Mesendoderm (in vitro differentiated cells): ENCODE measurements at regions not wholly inside any gene's neighbourhood (a gene's known extent, or its start where the extent isn't known, plus 50 kb on each side); places are given as distances from the start of the nearest gene placed in this dataset.

Experiments used
- DNase-seq: peaks from one replicate; pipeline ENCODE4 v3.0.0; 2013
- H2AK5ac ChIP-seq: 2 replicates; pipeline ENCODE4 v1.6.1; 2013; ENCODE audit warnings: low read length, inconsistent platforms
- H2BK120ac ChIP-seq: 2 replicates; pipeline ENCODE4 v1.6.1; 2013; ENCODE audit warnings: low read depth, mild to moderate bottlenecking, low read length, moderate library complexity, mixed read lengths
- H2BK15ac ChIP-seq: replicated peaks from 2 replicates; pipeline ENCODE4 v1.6.1; 2013; ENCODE audit warnings: low read depth, mild to moderate bottlenecking, moderate library complexity
- H2BK5ac ChIP-seq: 2 replicates; pipeline ENCODE4 v1.6.1; 2013; ENCODE audit warnings: low read length, inconsistent platforms
- H3K18ac ChIP-seq: 2 replicates; pipeline ENCODE4 v1.6.1; 2013; ENCODE audit warnings: mild to moderate bottlenecking, low read length, mixed read lengths
- H3K23ac ChIP-seq: one replicate; pipeline ENCODE4 v1.6.1; 2013; ENCODE audit warnings: low read length
- H3K27ac ChIP-seq: 2 replicates; pipeline ENCODE4 v1.5.1; 2013; ENCODE audit warnings: low read depth, mild to moderate bottlenecking, inconsistent platforms, low read length, moderate library complexity
- H3K27me3 ChIP-seq: 2 replicates; pipeline ENCODE4 v1.6.1; 2013; ENCODE audit warnings: low read length, control low read depth, mild to moderate bottlenecking, inconsistent platforms; ENCODE audit not compliant: insufficient read depth, poor library complexity
- H3K36me3 ChIP-seq: 2 replicates; pipeline ENCODE4 v1.6.1; 2013; ENCODE audit warnings: low read length, inconsistent platforms; ENCODE audit not compliant: control insufficient read depth, insufficient read depth
- H3K4ac ChIP-seq: one replicate; pipeline ENCODE4 v1.6.1; 2013; ENCODE audit warnings: low read depth, mild to moderate bottlenecking, low read length, moderate library complexity
- H3K4me1 ChIP-seq: 2 replicates; pipeline ENCODE4 v1.6.1; 2013; ENCODE audit warnings: low read depth, low read length, inconsistent platforms; ENCODE audit not compliant: control insufficient read depth
- H3K4me2 ChIP-seq: 2 replicates; pipeline ENCODE4 v1.6.1; 2013; ENCODE audit warnings: low read length
- H3K4me3 ChIP-seq: 2 replicates; pipeline ENCODE4 v1.5.1; 2013; ENCODE audit warnings: mild to moderate bottlenecking, low read length
- H3K56ac ChIP-seq: one replicate; pipeline ENCODE4 v1.6.1; 2013; ENCODE audit warnings: low read length
- H3K79me1 ChIP-seq: 2 replicates; pipeline ENCODE4 v1.6.1; 2013; ENCODE audit warnings: low read length, inconsistent platforms
- H3K79me2 ChIP-seq: 2 replicates; pipeline ENCODE4 v1.6.1; 2013; ENCODE audit warnings: mild to moderate bottlenecking, low read length; ENCODE audit not compliant: control insufficient read depth, insufficient read depth
- H3K9ac ChIP-seq: 2 replicates; pipeline ENCODE4 v1.6.1; 2013; ENCODE audit warnings: low read length, inconsistent platforms
- H4K5ac ChIP-seq: one replicate; pipeline ENCODE4 v1.6.1; 2013; ENCODE audit warnings: low read length
- H4K8ac ChIP-seq: one replicate; pipeline ENCODE4 v1.6.1; 2013; ENCODE audit warnings: low read depth, mild to moderate bottlenecking, control low read depth, low read length, moderate library complexity
- WGBS: extraction: QIAGEN DNeasy Blood & Tissue Kit; methylation state at CpG from one replicate; pipeline ENCODE4 v1.1.7; 2013; ENCODE audit warnings: low lambda C conversion rate, missing lambda C conversion rate; ENCODE audit not compliant: insufficient coverage; ENCODE audit errors: extremely low coverage; 5-methylcytosine and 5-hydroxymethylcytosine counted together

DNA sequence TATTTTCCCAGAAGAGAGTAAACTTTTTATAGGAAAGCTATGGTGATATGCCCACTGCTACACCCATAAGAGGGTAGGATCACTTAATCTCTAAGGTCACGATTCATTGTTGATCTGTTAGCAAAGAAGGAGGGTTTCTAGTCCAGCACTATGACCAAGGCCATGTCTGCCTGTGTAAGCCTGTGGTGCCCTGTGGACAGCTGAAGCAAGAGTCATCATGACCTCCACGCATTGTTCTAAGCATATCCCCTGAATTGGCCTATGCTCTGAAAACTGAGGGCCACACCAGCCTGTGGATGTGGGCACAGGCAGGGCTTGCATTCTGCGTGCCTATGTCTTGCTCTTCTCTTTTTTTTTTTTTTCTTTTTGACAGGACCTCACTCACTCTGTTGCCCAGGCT is 89.8 kb upstream of the SMIM21 start:
- H3K4me3 ChIP-seq = no peak overlapping the region
- H2AK5ac ChIP-seq = no peak overlapping the region
- no peak for DNase-seq
- no peaks in the 10 kb centered on the region for H3K79me1 ChIP-seq
- no peaks in the 10 kb centered on the region for H3K36me3 ChIP-seq
- H2BK120ac ChIP-seq = no peak overlapping the region
- H4K8ac ChIP-seq = no peak overlapping the region
- H2BK5ac ChIP-seq = no peak overlapping the region
- H3K79me2 ChIP-seq = no peaks in the 10 kb centered on the region
- no peaks in the 10 kb centered on the region for H3K27me3 ChIP-seq
- no peak overlapping the region for H2BK15ac ChIP-seq
- H3K56ac ChIP-seq = no peak overlapping the region
- no peak overlapping the region for H3K4me2 ChIP-seq
- H3K4ac ChIP-seq = no peak overlapping the region
- H3K18ac ChIP-seq = no peak overlapping the region
- WGBS = no CpG with 5 or more reads among the region's 3 CpGs
- H4K5ac ChIP-seq = no peak overlapping the region
- no peak overlapping the region for H3K23ac ChIP-seq
- no peak overlapping the region for H3K9ac ChIP-seq
- H3K27ac ChIP-seq = no peak overlapping the region
- no peaks in the 10 kb centered on the region for H3K4me1 ChIP-seq

GRCh38 chr18:75507636-75508035 is 80.1 kb upstream of the SMIM21 start:
- no peak overlapping the region for H2BK5ac ChIP-seq
- H3K9ac ChIP-seq = no peak overlapping the region
- H4K8ac ChIP-seq = no peak overlapping the region
- no peak overlapping the region for H3K4me3 ChIP-seq
- no peak overlapping the region for H2BK120ac ChIP-seq
- H3K27me3 ChIP-seq = no peaks in the 10 kb centered on the region
- no peak overlapping the region for H3K18ac ChIP-seq
- H2AK5ac ChIP-seq = no peak overlapping the region
- no peak overlapping the region for H2BK15ac ChIP-seq
- DNase-seq = no peak
- H3K4me2 ChIP-seq = no peak overlapping the region
- no peak overlapping the region for H3K56ac ChIP-seq
- H4K5ac ChIP-seq = no peak overlapping the region
- no peaks in the 10 kb centered on the region for H3K36me3 ChIP-seq
- no peak overlapping the region for H3K27ac ChIP-seq
- H3K79me1 ChIP-seq = no peaks in the 10 kb centered on the region
- H3K79me2 ChIP-seq = no peaks in the 10 kb centered on the region
- no peak overlapping the region for H3K23ac ChIP-seq
- no peak overlapping the region for H3K4ac ChIP-seq
- H3K4me1 ChIP-seq = no peaks in the 10 kb centered on the region
- WGBS = no CpG with 5 or more reads among the region's 5 CpGs

- Histone ChIP-seq H2BK15ac (no peak overlapping the region), H2BK120ac (no peak overlapping the region), H4K5ac (no peak overlapping the region), H3K79me1 (no peaks in the 10 kb centered on the region), H3K56ac (no peak overlapping the region), H2BK5ac (no peak overlapping the region), H3K27ac (no peak overlapping the region), H2AK5ac (no peak overlapping the region), H3K4me1 (no peaks in the 10 kb centered on the region), H3K4me2 (no peak overlapping the region), H3K79me2 (no peaks in the 10 kb centered on the region), H3K23ac (no peak overlapping the region), H3K4me3 (no peak overlapping the region), H4K8ac (no peak overlapping the region), H3K18ac (no peak overlapping the region), H3K27me3 (no peaks in the 10 kb centered on the region), H3K4ac (no peak overlapping the region), H3K9ac (no peak overlapping the region), H3K36me3 (no peaks in the 10 kb centered on the region)
- no CpG with 5 or more reads among the region's 7 CpGs for WGBS
- DNase-seq = no peak
Measured at GRCh38 chr18:75506913-75507312, 79.4 kb upstream of the SMIM21 start.

DNA sequence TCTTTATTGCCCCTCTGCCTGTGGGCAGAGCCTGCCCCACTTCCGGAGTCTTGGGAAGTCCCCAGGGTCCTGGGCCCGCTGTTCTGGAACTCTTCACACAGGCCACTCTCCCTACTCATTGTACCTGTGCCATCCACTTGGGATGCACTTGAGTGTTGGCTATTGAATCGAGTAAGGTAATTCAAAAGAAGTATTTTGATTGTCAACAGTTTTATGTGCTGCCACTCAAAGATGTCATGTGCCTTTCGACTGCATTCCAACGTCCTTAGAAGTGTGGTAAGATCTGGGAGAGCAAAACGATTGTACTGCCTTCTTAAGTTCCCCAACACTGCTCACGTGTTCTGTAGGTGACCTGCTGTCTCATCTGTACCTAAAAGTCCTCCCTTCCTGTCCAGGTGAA is 77.0 kb upstream of the SMIM21 start:
- Histone ChIP-seq H4K8ac (no peak overlapping the region), H3K4me3 (no peak overlapping the region), H3K23ac (no peak overlapping the region), H4K5ac (no peak overlapping the region), H3K4me1 (no peaks in the 10 kb centered on the region), H2AK5ac (no peak overlapping the region), H3K36me3 (no peaks in the 10 kb centered on the region), H3K18ac (no peak overlapping the region), H3K4ac (no peak overlapping the region), H3K56ac (no peak overlapping the region), H3K79me2 (no peaks in the 10 kb centered on the region), H3K4me2 (no peak overlapping the region), H3K27me3 (no peaks in the 10 kb centered on the region), H2BK15ac (no peak overlapping the region), H3K79me1 (no peaks in the 10 kb centered on the region), H3K27ac (no peak overlapping the region), H3K9ac (no peak overlapping the region), H2BK120ac (no peak overlapping the region), H2BK5ac (no peak overlapping the region)
- no CpG with 5 or more reads among the region's 7 CpGs for WGBS
- no peak for DNase-seq

DNA sequence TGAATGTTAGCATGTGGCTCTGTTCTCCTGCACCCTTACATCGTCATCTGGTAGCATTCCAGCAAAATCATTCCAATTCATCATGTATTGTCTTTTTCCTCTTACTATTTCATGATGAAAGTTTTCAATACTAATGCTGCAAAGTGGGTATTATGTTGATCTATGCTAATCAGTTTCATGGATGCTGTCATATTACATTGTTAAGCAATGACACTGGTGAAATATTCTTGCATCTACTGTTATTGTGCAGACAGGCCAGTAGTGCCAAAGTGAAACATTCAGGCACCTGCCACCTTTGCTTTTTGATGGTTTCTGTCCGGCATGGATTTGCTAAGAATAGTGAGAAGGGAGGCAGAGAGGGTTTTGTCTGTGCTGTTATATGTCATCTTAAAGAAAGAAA is 76.1 kb upstream of the SMIM21 start:
- no peak overlapping the region for H2BK5ac ChIP-seq
- H2BK15ac ChIP-seq = no peak overlapping the region
- no peak overlapping the region for H2BK120ac ChIP-seq
- no peak overlapping the region for H3K4ac ChIP-seq
- no peaks in the 10 kb centered on the region for H3K36me3 ChIP-seq
- H3K4me2 ChIP-seq = no peak overlapping the region
- no peak overlapping the region for H3K9ac ChIP-seq
- no peak overlapping the region for H3K23ac ChIP-seq
- no peak overlapping the region for H4K8ac ChIP-seq
- H3K4me1 ChIP-seq = no peaks in the 10 kb centered on the region
- no peak overlapping the region for H2AK5ac ChIP-seq
- H3K56ac ChIP-seq = no peak overlapping the region
- no peak overlapping the region for H3K18ac ChIP-seq
- H3K4me3 ChIP-seq = no peak overlapping the region
- H3K27ac ChIP-seq = no peak overlapping the region
- H4K5ac ChIP-seq = no peak overlapping the region
- DNase-seq = no peak
- WGBS = no CpG with 5 or more reads among the region's 2 CpGs
- H3K27me3 ChIP-seq = no peaks in the 10 kb centered on the region
- H3K79me1 ChIP-seq = no peaks in the 10 kb centered on the region
- no peaks in the 10 kb centered on the region for H3K79me2 ChIP-seq

DNA sequence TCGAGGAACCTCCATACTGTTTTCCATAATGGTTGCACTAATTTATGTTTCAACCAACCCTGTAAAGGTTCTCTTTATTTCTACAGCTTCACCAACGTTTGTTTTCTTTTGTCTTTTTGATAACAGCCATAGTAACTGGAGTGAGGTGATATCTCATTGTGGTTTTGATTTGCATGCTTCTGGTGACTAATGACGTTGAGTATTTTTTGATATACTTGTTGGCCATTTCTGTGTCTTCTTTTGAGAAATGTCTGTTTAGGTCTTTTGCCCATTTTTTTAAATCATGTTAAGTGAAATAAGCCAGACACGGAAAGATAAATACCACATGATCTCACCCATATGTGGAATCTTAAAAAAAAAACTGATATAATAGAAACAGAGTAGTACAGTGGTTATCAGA is 74.8 kb upstream of the SMIM21 start:
- WGBS = no CpG with 5 or more reads among the region's 4 CpGs

More for the DNA sequence above, 74.8 kb upstream of the SMIM21 start:
- H3K27ac ChIP-seq = no peak overlapping the region
- H2AK5ac ChIP-seq = no peak overlapping the region
- H3K56ac ChIP-seq = no peak overlapping the region
- DNase-seq = no peak
- no peaks in the 10 kb centered on the region for H3K36me3 ChIP-seq
- H2BK5ac ChIP-seq = no peak overlapping the region
- no peak overlapping the region for H3K9ac ChIP-seq
- H3K4me1 ChIP-seq = no peaks in the 10 kb centered on the region
- H2BK15ac ChIP-seq = no peak overlapping the region
- H3K4ac ChIP-seq = no peak overlapping the region
- H2BK120ac ChIP-seq = no peak overlapping the region
- H3K27me3 ChIP-seq = no peaks in the 10 kb centered on the region
- no peak overlapping the region for H3K18ac ChIP-seq
- H4K5ac ChIP-seq = no peak overlapping the region
- H3K4me3 ChIP-seq = no peak overlapping the region
- no peak overlapping the region for H3K4me2 ChIP-seq
- no peak overlapping the region for H3K23ac ChIP-seq
- no peaks in the 10 kb centered on the region for H3K79me1 ChIP-seq
- no peak overlapping the region for H4K8ac ChIP-seq
- H3K79me2 ChIP-seq = no peaks in the 10 kb centered on the region
